GM12865 (cell line): ENCODE measurements at regions not wholly inside any gene's neighbourhood (a gene's known extent, or its start where the extent isn't known, plus 50 kb on each side); places are given as distances from the start of the nearest gene placed in this dataset.

Experiments
- DNase-seq: peaks from one replicate; pipeline ENCODE4 v3.0.0; 2010; ENCODE audit warnings: low read depth
- H3K4me3 ChIP-seq: 2 replicates; pipeline ENCODE4 v1.5.1; 2011; ENCODE audit warnings: mild to moderate bottlenecking, low read depth, low read length, control low read depth
- CTCF ChIP-seq: IDR thresholded peaks from 2 replicates; pipeline ENCODE4 v1.5.1; 2011; ENCODE audit warnings: low read length, control low read depth, low read depth, inconsistent platforms; ENCODE audit not compliant: insufficient read depth; ENCODE audit errors: missing control alignments

GRCh38 chr16:82302042-82302727 lies 132.2 kb upstream of the MPHOSPH6 start:
- no peak for TF ChIP-seq CTCF
- DNase-seq, result no peak
- no peak overlapping the region for H3K4me3 ChIP-seq

GRCh38 chr16:82301146-82301755 lies 131.2 kb upstream of the MPHOSPH6 start:
- TF ChIP-seq CTCF, result no peak
- DNase-seq, result no peak
- no peak overlapping the region for H3K4me3 ChIP-seq

- no peak for DNase-seq
- no peak for TF ChIP-seq CTCF
- no peak overlapping the region for H3K4me3 ChIP-seq
Measured at GRCh38 chr16:82300374-82300951, 130.4 kb upstream of the MPHOSPH6 start.

- H3K4me3 ChIP-seq, result no peak overlapping the region
- DNase-seq, result no peak
- no peak for TF ChIP-seq CTCF
Measured at GRCh38 chr16:82298472-82298871, 128.4 kb upstream of the MPHOSPH6 start.

GRCh38 chr16:82295290-82296201 lies 125.5 kb upstream of the MPHOSPH6 start:
- DNase-seq, result no peak
- no peak for TF ChIP-seq CTCF
- no peak overlapping the region for H3K4me3 ChIP-seq

- no peak overlapping the region for H3K4me3 ChIP-seq
- no peak for TF ChIP-seq CTCF
- DNase-seq, result no peak
Measured at GRCh38 chr16:82293671-82294070, 123.6 kb upstream of the MPHOSPH6 start.
